ENCODE measurements at regions not wholly inside any gene's neighbourhood (a gene's known extent, or its start where the extent isn't known, plus 50 kb on each side); places are given as distances from the start of the nearest gene placed in this dataset.

GRCh38 chr1:213393860-213394259 is 342.8 kb downstream of the RPS6KC1 start:
- WGBS (ENCODE audit: insufficient coverage), result 95% methylated on average over 7 of the region's 7 CpGs
- TF ChIP-seq CTCF (IDR thresholded peaks at IDR 0.05), result no peak
- H3K27ac Mint-ChIP-seq, result no peak overlapping the region
- Histone ChIP-seq H3K9ac (ENCODE audit: insufficient read depth, low read length, poor library complexity, severe bottlenecking) (no peak overlapping the region), H3K4me2 (replicated peaks; ENCODE audit: extremely low read depth, low read length, poor library complexity, severe bottlenecking) (no peak overlapping the region), H3K36me3 (replicated peaks in 1 of 2; ENCODE audit: control insufficient read depth in 1 of 2, insufficient read depth in 2 of 2, low read length in 2 of 2) (no peaks in the 10 kb centered on the region), H3K27ac (ENCODE audit: low read depth in 1 of 2, low read length in 2 of 2) (no peak overlapping the region), H3K79me2 (ENCODE audit: insufficient read depth, low read length) (no peaks in the 10 kb centered on the region), H3K4me3 (replicated peaks in 1 of 3; ENCODE audit: low read depth in 2 of 3, low read length in 3 of 3) (no peak overlapping the region), H3K27me3 (ENCODE audit: control insufficient read depth in 2 of 2, insufficient read depth in 2 of 2, low read length in 2 of 2) (no peaks in the 10 kb centered on the region), H3K9me3 (replicated peaks in 1 of 2; ENCODE audit: control insufficient read depth in 1 of 2, insufficient read depth in 1 of 2, low read length in 2 of 2) (peaks cover 0 to 8% of the 10 kb centered on the region in 2 donors), H3K4me1 (ENCODE audit: control insufficient read depth in 1 of 2, insufficient read depth in 2 of 2, low read length in 2 of 2) (no peaks in the 10 kb centered on the region), H2AFZ (ENCODE audit: insufficient read depth, low read depth, low read length, poor library complexity, severe bottlenecking) (no peak overlapping the region), H4K20me1 (ENCODE audit: insufficient read depth, low read length) (no peaks in the 10 kb centered on the region)
- peaks cover 0 to 13% (median 5%) of the 10 kb centered on the region in 7 donors for H3K9me3 Mint-ChIP-seq
- H3K4me1 Mint-ChIP-seq, result no peaks in the 10 kb centered on the region
- intact Hi-C loops (cut with micrococcal nuclease), result no loop called here
- no peaks in the 10 kb centered on the region for H3K36me3 Mint-ChIP-seq
- no peak overlapping the region for H3K4me3 Mint-ChIP-seq
- H3K27me3 Mint-ChIP-seq (ENCODE audit: low read depth in 3 of 3), result peaks cover 0 to 3% (median 3%) of the 10 kb centered on the region in 3 donors
- DNase-seq, result no peak

GRCh38 chr1:213394837-213395236 is 343.8 kb downstream of the RPS6KC1 start:
- H3K27ac ChIP-seq (ENCODE audit: low read depth in 1 of 2, low read length in 2 of 2), result no peak overlapping the region
- H3K27me3 ChIP-seq (ENCODE audit: control insufficient read depth in 2 of 2, insufficient read depth in 2 of 2, low read length in 2 of 2), result no peaks in the 10 kb centered on the region
- H3K9me3 ChIP-seq (replicated peaks in 1 of 2; ENCODE audit: control insufficient read depth in 1 of 2, insufficient read depth in 1 of 2, low read length in 2 of 2), result peaks cover 0 to 10% of the 10 kb centered on the region in 2 donors
- no peak overlapping the region for H3K27ac Mint-ChIP-seq
- H3K9me3 Mint-ChIP-seq, result peaks cover 0 to 14% (median 8%) of the 10 kb centered on the region in 7 donors
- no peak overlapping the region for H3K9ac ChIP-seq (ENCODE audit: insufficient read depth, low read length, poor library complexity, severe bottlenecking)
- H3K4me1 Mint-ChIP-seq, result no peaks in the 10 kb centered on the region
- no peak overlapping the region for H2AFZ ChIP-seq (ENCODE audit: insufficient read depth, low read depth, low read length, poor library complexity, severe bottlenecking)
- no peaks in the 10 kb centered on the region for H3K36me3 Mint-ChIP-seq
- no peaks in the 10 kb centered on the region for H3K4me1 ChIP-seq (ENCODE audit: control insufficient read depth in 1 of 2, insufficient read depth in 2 of 2, low read length in 2 of 2)
- TF ChIP-seq CTCF (IDR thresholded peaks at IDR 0.05), result no peak
- no peak overlapping the region for H3K4me3 ChIP-seq (replicated peaks in 1 of 3; ENCODE audit: low read depth in 2 of 3, low read length in 3 of 3)
- no peaks in the 10 kb centered on the region for H3K36me3 ChIP-seq (replicated peaks in 1 of 2; ENCODE audit: control insufficient read depth in 1 of 2, insufficient read depth in 2 of 2, low read length in 2 of 2)
- intact Hi-C loops (cut with micrococcal nuclease), result no loop called here
- no peak overlapping the region for H3K4me2 ChIP-seq (replicated peaks; ENCODE audit: extremely low read depth, low read length, poor library complexity, severe bottlenecking)
- H3K27me3 Mint-ChIP-seq (ENCODE audit: low read depth in 3 of 3), result peaks cover 0 to 3% (median 3%) of the 10 kb centered on the region in 3 donors
- no peaks in the 10 kb centered on the region for H4K20me1 ChIP-seq (ENCODE audit: insufficient read depth, low read length)
- no peaks in the 10 kb centered on the region for H3K79me2 ChIP-seq (ENCODE audit: insufficient read depth, low read length)
- no peak overlapping the region for H3K4me3 Mint-ChIP-seq
- DNase-seq, result no peak
- no CpG with 5 or more reads among the region's 5 CpGs for WGBS (ENCODE audit: insufficient coverage)
